HG02981 (cell line): ENCODE measurements at regions not wholly inside any gene's neighbourhood (a gene's known extent, or its start where the extent isn't known, plus 50 kb on each side); places are given as distances from the start of the nearest gene placed in this dataset.
"Not testable (repeated sequence)": the region's sequence is repeated elsewhere in the genome, so short reads cannot be mapped to it uniquely, and the experiment has no call there.

ENCODE experiments used
- ATAC-seq: cut with Tn5 transposase; IDR thresholded peaks from one replicate; pipeline ENCODE4 v1.9.1; 2021; ENCODE audit warnings: mild to moderate bottlenecking, moderate library complexity; ENCODE audit not compliant: unreplicated experiment

DNA sequence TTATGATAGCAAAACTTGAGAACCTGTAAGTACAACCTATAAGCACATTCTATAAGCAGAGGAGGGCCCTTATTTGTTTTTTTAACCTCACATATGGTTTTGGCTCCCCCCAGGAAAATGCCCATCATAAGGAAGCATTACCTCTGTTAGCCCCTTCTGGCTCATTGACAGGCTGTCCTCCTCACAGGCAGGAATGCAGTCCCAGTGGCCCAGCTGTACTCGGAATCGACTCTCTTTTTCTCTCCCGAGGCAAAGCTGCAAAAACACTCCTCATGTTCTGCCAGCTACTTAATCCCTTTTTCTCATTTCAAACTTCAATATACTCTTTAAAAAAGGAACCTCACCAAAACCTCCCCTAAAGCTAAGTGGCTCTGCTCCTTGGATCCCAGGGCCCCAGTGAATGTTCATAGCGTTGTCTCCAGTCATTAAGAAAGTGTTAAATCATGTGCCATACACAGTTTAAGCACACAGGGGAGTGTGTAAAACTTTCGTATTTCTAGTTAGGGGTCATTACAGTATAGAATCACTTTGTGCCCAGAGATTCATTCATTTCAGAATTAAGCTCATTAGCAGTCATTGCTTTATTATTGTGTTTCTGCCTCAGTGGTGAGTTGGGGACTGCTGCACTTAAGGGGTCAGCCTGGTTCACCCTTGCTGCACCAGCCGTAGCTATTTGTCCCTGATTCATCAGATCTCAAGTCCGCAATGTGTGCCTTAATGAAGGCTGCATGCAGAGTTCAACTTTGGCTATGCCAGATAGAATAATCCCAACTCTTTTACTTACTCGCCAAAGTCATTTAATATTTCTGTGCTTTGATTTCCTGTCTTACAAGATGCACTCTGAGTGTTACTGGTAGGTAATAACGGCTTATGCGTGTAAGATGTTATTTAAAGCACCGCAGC, 57.6 kb downstream of the JRKL start:
- ATAC-seq = no peak

DNA sequence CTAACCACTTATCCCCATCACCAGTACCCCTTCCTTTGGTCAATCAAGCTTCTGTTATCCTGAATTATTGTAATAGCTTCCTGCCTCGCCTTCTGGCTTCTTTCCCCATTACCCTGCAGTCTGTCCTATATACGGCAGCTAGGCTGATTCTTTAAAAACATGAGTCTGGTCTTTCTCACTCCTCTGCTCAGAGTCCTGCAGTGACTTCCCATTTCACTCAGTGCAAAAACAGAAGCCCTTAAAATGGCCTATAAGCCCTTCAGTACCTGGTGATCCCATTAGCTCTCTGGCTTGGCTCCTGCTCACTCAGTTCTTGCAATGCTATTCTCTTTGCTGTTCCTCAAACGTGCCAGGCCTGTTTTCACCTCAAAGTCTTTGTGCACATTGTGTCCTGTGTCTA, 58.4 kb downstream of the JRKL start:
- ATAC-seq = no peak

DNA sequence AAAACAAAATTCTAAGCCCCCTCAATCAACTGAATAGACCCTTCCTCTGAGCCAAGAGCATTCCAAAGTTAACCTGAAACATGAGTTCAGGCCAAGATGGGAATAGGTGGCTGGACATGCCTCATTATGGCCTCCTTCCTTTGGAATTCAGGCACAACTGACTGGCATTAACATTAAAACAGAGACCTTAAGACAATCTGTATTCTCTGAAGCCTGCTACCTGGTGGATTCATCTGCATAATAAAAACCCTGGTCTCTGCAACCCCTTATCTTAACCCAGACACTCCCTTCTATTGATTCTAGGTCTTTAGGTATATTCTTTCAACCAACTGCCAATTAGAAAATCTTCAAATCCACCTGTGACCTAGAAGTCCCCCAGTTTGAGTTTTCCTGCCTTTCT, 66.3 kb downstream of the JRKL start:
- ATAC-seq = no peak

DNA sequence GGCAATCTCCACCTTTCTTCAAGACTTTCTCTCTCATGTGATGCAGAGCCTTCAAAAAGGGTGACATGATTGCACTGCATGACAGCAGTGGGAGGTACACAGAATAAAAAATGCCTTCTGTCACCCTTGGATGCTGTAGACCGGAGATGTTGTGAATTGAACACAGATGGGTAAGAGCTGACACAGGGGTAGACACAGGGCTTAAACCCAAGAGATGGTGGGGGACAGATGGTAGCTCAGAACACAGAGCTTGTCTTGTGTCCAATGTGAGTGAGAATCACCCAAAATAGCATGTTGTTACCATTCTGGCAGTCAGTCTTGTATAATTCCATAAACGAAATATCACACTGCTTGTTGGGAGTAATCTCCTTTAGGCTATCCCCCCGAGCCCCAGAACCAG, 69.9 kb downstream of the JRKL start:
- no peak for ATAC-seq

DNA sequence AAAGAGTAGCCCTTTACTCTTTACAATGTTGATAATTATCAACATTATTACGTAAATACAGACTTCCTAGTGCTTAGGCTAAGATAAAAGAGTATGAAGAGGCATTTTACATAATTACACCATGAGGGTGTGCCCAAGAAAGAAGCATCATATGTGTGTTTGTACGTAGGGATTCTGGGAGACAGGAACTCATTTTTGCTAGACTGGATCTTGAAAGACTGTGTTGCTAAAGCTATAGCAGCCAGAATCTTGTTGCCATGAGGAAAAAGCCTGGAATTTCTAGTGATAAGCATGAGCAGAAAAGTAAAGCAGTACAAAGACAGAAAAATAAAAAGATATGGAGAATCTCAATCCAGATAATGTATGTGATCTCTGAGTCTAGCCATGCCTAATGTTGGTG, 72.1 kb downstream of the JRKL start:
- no peak for ATAC-seq

DNA sequence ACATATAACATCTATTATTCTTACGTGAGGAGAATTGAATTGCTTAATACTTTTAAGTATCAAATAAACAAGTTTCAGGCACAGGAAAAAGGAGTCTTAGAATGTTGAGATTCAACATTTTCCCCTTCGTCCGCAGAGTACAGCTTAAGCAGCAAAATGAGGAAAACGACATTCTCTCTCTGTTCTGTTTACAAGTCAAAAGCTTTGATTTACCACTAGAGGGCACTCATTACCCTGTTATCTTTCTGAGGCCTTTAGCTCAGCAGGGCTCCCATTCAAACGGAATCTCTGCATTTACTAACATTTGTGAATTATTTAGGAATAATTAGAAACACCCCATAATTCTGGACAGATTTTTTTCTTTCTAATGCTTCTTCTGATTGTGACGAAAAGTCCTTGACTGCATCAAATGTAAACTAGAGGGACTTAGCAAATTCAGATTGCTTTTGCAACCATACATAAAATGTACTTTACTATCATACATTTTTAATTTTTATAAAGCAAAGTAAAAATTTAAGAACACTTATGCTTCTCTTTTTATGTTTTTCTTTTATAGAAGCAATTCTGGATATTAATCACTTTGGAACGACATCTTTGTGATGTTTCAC, 75.0 kb downstream of the JRKL start:
- peak; percentile 79 for ATAC-seq

DNA sequence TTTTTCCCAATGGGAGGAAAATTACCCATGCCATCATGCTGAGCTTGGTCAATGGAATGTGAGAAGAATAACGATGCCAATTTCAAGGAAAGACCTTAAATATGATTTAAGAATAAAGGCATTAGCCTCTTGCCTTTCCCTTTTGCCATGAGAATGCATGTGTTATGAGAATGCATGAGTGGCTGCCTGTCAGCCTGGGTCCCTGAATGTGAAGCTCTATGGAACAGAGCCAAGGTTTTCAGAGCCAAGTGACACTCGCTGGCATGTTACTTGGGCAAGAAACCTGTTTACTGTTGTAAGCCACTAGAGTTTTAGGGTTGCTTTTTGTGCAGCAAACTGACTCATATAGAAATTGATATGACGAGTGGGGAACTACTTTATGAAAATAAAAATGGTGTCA, 75.7 kb downstream of the JRKL start:
- ATAC-seq = no peak

DNA sequence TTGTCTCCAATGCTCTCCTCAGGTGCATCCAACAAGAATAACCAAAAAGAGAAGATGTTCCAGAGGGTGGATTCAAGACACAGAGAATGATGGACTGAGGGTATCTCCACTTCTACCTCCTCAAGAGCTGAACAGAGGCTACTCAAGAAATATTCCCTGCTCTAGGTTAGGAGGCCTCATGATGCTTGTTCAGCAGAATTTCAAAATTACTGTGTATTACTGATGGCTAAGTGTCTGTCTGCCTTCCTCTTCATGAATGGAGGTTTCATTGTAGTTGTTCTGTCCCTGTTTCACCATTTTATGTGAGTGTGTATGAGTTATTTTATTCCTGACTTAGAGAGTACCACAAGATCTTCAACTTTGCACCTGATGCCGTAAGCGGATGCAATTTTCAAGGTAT, 76.8 kb downstream of the JRKL start:
- no peak for ATAC-seq

DNA sequence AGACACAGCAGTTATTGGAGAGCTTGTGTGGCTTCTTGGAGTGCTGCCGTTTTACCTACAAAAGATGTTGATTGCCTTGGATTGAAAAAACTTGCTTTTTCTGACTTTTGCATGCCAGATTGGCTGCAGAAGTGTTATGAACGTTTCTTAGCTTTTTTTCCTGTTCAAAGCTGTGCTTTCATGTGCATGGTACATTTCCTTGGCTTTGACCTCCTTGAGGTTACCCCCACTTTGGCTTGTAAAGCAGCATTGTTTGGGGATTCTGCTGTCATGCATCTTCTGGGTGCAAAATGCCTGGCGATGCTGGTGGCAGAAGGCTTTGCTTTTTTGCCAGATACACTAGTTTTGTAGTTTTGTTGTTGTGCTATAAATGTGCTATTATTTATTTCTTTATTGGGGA, 80.0 kb downstream of the JRKL start:
- no peak for ATAC-seq

DNA sequence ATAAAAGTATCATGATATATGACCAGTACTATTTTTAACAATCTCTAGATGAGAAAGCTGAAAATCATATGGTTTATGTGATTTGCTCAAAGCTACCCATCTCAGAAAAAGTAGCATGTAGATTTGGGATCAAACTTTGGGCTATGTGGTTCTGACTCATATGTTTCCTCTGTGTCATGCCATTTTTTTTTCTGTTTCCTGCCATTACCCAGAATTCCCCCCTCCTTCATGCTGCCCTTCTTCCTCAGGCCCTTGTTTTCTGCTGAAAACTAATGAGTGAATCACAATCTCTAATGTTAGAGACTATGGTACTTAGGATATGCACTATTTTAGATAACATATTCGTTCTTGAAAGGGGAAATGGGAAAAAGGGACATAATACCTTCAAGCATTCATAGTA, 80.7 kb downstream of the JRKL start:
- no peak for ATAC-seq

DNA sequence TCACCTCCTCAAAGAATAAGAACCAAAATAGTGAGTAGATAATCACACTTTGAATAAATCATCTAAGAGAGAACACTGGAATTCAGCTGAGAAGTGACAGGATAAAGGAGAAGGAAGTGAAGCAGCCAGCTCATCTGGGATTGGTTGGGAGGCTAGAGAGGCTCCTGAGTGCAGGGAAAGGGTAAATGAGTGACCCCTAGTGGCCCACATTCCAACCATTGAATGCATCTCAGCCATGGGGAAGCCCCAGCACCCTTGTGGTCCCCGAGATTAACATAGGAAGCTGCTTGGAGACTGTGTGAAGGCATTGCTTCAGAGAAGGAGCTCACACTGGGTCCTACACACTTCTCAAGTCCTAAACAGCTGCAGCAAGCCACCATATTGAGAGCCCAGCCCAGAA, 82.3 kb downstream of the JRKL start:
- peak; percentile 69 for ATAC-seq

DNA sequence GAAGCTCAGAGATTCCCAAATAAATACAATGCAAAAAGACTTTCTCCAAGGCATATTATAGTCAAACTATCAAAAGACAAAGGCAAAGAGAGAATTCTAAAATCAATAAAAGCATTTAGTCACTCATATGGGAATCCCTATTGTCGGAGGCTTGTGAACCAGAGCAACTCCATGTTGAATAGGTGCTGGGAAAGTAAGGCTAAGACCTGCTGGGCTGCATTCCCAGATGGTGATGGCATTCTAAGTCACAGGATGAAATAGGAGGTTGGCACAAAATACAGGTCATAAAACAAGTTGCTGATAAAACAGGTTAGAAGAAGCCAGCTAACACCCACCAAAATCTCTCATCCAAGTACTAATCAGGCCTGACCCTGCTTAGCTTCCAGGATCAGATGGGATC, 84.5 kb downstream of the JRKL start:
- no peak for ATAC-seq

DNA sequence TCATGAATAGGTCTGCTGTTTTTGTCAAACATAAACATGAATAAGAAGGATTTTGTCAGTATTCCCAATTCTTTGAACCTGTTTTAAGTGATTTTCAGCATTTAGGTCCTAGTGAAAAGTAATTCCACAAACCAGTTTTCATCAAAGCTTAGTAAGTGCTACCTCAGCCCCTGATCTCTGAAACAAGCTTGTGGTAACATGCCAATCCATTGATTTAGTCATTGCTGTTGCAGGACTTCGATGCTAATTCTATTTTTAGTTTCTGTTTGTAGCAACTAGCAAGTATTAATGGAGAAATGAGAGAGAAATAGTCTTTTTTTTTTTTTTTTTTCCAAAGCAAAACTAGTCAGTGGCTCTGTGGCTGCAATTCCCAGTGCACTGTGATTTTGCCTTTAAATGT, 91.4 kb downstream of the JRKL start:
- no peak for ATAC-seq

DNA sequence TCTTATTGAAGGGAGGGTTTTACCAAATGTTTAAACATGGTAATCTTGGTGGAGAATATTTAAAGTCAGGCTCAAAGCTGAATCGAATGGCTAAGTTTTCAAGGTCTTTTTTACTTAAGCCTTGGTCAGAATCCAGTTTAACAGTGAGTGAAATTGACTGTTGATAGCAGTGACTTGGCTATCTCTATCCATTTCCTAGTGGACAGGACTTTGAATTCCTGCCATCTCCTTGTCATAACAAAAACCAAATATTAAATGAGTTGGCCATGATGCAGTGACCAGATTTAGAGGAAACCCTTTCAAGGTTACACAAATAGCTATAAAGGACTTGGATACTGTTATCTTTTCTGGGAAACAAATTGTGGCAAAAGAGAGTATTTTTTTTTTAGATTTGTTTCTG, 92.0 kb downstream of the JRKL start:
- ATAC-seq = no peak

DNA sequence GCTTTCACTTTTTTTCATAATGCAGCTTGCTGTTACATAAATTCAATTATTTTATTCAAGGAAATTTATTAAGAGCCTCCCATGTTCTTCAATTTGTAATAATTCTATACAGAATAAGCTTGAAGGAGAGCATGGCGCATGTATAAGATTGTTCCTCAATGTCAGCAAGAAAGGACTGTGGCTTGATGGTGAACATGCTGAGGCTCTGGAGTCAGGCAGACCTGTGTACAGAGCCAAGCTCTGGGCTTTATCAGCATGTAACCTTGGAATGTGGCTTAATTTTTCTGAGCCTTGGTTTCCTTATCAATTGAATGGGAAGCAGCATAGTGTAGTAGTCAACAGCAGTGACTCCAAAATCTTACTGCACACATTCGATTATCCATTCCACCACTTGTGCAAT, 92.4 kb downstream of the JRKL start:
- no peak for ATAC-seq

DNA sequence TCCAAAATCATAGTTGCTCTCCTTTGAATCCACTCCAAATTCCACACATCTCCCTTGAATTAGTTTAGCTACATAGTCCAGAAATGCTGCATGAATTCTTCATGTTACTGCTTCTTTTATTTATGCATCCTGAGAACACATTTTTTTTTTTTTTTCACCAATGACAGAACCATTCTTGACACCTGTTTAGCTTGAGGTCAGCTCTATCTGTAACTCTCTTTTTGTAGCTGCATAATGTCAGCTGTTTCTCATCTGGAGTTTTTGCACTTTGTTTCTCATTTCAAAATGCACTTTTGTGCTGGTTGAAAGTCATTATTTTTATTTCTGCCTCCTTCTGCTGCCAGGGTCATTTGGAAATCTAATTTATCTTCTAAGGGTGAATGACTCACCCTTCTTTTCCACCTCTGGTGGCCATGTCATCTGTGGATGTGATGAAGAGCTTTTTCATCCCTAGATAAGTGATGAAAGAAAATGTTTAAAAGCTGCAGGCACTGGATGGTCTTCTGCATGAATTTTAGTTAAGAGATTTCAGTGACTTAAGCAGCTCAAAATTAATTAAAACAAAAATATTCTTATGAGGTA, 93.7 kb downstream of the JRKL start:
- no peak for ATAC-seq

DNA sequence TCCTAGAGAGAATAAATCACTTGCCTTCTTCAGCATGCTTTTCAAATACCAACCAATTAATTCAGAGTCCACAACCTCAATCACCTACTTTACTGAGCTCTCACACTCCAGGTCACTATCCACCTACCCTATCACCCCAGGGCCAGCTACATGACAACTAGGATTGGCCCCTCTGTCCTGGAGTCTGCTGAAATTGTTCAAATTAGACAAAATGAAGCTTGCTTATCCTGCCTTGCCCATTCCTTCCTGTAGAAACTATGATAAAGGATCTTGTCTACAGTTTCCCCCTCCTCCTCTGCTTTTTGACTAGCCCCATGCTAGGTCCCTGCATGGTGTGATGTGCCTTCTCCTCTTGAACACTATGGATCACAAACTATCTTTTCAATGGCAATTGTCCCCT, 94.5 kb downstream of the JRKL start:
- ATAC-seq = no peak

DNA sequence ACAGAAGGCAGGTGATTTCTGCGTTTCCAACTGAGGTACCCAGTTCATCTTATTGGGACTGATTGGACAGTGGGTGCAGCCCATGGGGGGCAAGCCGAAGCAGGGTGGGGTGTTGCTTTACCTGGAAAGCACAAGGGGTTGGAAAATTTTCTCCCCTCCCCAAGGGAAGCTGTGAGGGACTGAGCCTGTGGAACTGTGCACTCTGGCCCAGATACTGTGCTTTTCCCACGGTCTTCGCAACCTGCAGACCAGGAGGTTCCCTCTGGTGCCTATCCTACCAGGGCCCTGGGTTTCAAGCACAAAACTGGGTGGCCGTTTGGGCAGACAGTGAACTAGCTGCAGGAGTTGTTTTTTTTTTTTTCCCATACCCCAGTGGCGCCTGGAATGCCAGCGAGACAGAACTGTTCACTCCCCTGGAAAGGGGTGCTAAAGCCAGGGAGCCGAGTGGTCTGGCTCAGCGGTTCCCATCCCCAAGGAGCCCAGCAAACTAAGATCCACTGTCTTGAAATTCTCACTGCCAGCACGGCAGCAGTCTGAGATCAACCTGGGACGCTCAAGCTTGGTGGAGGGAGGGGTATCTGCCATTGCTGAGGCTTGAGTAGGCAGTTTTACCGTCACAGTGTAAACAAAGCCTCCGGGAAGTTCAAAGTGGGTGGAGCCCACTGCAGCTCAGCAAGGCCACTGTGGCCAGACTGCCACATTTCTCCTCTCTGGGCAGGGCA, 97.2 kb downstream of the JRKL start:
- no peak for ATAC-seq

DNA sequence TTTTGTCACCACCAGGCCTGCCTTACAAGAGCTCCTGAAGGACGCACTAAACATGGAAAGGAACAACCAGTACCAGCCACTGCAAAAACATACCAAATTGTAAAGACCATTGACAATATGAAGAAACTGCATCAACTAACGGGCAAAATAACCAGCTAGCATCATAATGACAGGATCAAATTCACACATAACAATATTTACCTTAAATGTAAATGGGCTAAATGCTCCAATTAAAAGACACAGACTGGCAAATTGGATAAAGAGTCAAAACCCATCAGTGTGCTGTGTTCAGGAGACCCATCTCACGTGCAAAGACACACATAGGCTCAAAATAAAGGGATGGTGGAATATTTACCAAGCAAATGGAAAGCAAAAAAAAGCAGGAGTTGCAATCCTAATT, 99.1 kb downstream of the JRKL start:
- ATAC-seq = not testable (repeated sequence)

DNA sequence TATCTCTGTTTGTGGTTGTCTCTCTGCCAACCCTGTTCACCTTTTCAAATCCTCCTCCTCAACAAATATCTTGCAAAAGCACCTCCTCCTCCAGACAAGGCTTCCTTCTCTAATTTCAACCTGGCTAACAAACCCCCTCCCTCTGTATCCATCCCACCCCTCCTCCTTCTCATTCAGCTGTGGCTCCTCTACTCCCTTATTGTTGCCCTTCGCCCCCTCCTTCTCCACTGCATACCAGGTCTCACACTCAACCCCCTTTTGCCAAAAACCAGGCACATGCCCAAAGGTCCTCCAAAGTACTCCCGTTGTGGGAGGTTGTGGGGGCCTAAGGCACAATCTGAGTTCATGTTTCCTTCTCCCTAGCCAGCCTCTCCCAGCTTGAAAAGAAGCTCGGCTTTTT, 110.6 kb downstream of the JRKL start:
- ATAC-seq = no peak

DNA sequence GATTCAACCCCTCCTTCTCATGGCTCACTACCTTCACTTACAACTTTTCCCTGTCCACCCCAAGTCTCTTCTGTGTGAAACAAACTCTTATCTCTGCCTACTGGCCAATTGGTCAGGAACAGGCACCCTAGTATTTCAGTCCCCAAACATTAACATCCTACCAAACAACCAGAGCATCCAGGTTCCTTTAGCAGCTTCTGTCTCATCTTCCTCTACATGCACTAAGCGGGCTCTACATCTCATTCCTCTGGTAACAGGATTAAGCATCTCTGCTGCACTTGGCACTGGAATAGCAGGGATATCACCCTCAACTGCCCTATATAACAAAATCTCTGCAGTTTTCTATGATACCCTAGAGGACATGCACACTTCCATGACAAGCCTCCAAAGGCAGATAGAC, 116.2 kb downstream of the JRKL start:
- ATAC-seq = no peak

DNA sequence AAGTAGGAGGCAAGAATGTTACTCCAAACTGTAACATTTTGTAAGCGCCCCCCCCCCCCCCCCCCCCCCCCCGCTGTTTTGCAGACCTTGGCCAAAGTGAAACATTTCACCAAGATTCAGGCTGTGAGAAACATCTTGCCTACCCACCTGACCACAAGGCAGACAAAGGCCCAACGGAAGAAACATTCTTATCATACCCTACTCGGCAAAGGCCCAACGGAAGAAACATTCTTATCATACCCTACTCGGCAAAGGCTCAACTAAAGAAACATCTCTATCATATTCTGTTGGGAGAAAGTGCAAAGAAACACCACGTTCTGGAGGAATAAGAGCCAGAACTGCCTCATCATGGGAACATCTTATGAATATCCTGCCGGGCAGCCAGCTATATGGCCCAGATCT, 117.1 kb downstream of the JRKL start:
- ATAC-seq = no peak
